ENCODE measurements at regions not wholly inside any gene's neighbourhood (a gene's known extent, or its start where the extent isn't known, plus 50 kb on each side); places are given as distances from the start of the nearest gene placed in this dataset.

DNA sequence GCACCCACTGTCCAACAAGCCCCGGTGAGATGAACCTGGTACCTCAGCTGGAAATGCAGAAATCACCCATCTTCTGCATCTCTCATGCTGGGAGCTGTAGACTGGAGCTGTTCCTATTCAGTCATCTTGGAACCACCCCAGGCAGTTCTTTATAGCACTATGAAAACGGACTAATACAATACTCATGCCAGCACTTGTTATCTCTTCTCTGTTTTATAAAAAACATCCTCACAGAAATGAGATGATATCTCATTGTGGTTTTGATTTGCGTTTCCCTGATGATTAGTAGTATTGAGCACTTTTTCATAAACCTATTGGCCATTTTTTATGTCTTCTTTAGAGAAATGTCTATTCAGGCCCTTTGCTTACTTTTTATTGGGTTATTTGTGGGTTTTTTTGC, 156.2 kb upstream of the ARPP21 start:
- no peak for TF ChIP-seq SPI1 (IDR thresholded peaks at IDR 0.05; ENCODE audit: borderline replicate concordance, low read depth)
- TF ChIP-seq, protein P1, sequence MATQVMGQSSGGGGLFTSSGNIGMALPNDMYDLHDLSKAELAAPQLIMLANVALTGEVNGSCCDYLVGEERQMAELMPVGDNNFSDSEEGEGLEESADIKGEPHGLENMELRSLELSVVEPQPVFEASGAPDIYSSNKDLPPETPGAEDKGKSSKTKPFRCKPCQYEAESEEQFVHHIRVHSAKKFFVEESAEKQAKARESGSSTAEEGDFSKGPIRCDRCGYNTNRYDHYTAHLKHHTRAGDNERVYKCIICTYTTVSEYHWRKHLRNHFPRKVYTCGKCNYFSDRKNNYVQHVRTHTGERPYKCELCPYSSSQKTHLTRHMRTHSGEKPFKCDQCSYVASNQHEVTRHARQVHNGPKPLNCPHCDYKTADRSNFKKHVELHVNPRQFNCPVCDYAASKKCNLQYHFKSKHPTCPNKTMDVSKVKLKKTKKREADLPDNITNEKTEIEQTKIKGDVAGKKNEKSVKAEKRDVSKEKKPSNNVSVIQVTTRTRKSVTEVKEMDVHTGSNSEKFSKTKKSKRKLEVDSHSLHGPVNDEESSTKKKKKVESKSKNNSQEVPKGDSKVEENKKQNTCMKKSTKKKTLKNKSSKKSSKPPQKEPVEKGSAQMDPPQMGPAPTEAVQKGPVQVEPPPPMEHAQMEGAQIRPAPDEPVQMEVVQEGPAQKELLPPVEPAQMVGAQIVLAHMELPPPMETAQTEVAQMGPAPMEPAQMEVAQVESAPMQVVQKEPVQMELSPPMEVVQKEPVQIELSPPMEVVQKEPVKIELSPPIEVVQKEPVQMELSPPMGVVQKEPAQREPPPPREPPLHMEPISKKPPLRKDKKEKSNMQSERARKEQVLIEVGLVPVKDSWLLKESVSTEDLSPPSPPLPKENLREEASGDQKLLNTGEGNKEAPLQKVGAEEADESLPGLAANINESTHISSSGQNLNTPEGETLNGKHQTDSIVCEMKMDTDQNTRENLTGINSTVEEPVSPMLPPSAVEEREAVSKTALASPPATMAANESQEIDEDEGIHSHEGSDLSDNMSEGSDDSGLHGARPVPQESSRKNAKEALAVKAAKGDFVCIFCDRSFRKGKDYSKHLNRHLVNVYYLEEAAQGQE (IDR thresholded peaks at IDR 0.05; ENCODE audit: insufficient replicate concordance, low read depth), result no peak
- no peak for TF ChIP-seq POLR2AphosphoS5 (IDR thresholded peaks at IDR 0.05; ENCODE audit: low read depth)
- TF ChIP-seq, protein P2, sequence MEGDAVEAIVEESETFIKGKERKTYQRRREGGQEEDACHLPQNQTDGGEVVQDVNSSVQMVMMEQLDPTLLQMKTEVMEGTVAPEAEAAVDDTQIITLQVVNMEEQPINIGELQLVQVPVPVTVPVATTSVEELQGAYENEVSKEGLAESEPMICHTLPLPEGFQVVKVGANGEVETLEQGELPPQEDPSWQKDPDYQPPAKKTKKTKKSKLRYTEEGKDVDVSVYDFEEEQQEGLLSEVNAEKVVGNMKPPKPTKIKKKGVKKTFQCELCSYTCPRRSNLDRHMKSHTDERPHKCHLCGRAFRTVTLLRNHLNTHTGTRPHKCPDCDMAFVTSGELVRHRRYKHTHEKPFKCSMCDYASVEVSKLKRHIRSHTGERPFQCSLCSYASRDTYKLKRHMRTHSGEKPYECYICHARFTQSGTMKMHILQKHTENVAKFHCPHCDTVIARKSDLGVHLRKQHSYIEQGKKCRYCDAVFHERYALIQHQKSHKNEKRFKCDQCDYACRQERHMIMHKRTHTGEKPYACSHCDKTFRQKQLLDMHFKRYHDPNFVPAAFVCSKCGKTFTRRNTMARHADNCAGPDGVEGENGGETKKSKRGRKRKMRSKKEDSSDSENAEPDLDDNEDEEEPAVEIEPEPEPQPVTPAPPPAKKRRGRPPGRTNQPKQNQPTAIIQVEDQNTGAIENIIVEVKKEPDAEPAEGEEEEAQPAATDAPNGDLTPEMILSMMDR (IDR thresholded peaks at IDR 0.05; ENCODE audit: insufficient read depth, low read length), result no peak
- TF ChIP-seq GABPA (IDR thresholded peaks at IDR 0.05; ENCODE audit: low read depth), result no peak
- H3K4me3 ChIP-seq (replicated peaks; ENCODE audit: insufficient read depth, low read length), result no peak overlapping the region
- DNase-seq (ENCODE audit: low read depth in 1 of 2, low spot score in 1 of 2), result no peak
- no peaks in the 10 kb centered on the region for H3K27me3 ChIP-seq (ENCODE audit: insufficient read depth, poor library complexity, severe bottlenecking)
- no peak overlapping the region for H3K27ac ChIP-seq (replicated peaks)

DNA sequence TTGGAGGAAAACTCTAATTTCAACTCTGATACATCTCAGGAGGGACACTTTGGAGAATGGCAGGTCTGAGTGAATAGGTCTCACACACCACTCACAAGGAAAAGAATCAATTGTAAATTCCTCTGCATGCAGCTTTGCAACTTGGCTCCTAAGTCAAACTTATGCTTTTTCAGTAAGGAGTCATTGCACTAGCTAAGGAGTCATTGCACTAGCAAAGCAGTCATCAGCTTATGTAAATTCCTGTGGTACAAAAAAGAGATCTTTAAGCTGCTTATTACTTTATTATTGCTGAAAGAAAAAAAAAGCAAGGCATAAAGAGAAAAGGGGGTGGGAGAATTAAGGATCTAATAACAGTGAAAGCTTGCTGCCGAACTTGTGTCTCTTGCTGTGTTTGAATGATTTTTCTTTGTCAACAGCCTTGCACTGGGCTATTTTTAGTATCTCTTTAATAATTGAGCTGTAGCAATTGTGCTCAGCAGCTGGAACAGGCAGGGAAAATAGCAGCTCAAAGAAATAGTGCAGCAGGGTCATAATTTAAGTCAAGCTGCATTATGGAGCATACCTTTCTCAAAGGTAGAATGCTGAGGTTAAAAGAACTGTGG, 154.3 kb upstream of the ARPP21 start:
- no peak overlapping the region for H3K27ac ChIP-seq (replicated peaks)
- no peak for TF ChIP-seq SPI1 (IDR thresholded peaks at IDR 0.05; ENCODE audit: borderline replicate concordance, low read depth)
- TF ChIP-seq POLR2AphosphoS5 (IDR thresholded peaks at IDR 0.05; ENCODE audit: low read depth), result no peak
- TF ChIP-seq GABPA (IDR thresholded peaks at IDR 0.05; ENCODE audit: low read depth), result no peak
- TF ChIP-seq, protein P1 (IDR thresholded peaks at IDR 0.05; ENCODE audit: insufficient replicate concordance, low read depth), result no peak
- TF ChIP-seq, protein P2 (IDR thresholded peaks at IDR 0.05; ENCODE audit: insufficient read depth, low read length), result no peak
- no peak for DNase-seq (ENCODE audit: low read depth in 1 of 2, low spot score in 1 of 2)
- no peak overlapping the region for H3K4me3 ChIP-seq (replicated peaks; ENCODE audit: insufficient read depth, low read length)
- H3K27me3 ChIP-seq (ENCODE audit: insufficient read depth, poor library complexity, severe bottlenecking), result no peaks in the 10 kb centered on the region

DNA sequence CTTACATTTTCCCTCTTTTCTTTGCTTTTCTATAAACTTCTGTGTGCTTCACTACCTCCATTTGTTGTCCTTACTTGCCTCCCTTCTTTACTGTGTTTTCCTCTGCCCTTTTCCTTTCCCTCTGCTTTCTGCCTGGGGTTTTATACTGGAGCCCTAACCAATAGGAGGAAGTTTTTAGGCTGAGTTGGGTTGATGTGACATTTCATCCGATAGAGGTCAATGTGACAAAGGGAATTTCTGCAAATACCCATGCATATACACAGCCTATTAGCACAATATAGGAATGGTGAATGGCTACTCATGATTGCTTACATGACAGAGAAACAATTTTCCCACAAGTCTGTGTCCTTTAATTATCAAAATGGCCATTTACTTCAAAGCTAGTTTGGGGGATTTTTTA, 153.0 kb upstream of the ARPP21 start:
- TF ChIP-seq GABPA (IDR thresholded peaks at IDR 0.05; ENCODE audit: low read depth) (no peak), POLR2AphosphoS5 (IDR thresholded peaks at IDR 0.05; ENCODE audit: low read depth) (no peak), SPI1 (IDR thresholded peaks at IDR 0.05; ENCODE audit: borderline replicate concordance, low read depth) (no peak)
- TF ChIP-seq, protein P1 (IDR thresholded peaks at IDR 0.05; ENCODE audit: insufficient replicate concordance, low read depth), result no peak
- TF ChIP-seq, protein P2 (IDR thresholded peaks at IDR 0.05; ENCODE audit: insufficient read depth, low read length), result no peak
- Histone ChIP-seq H3K27me3 (ENCODE audit: insufficient read depth, poor library complexity, severe bottlenecking) (no peaks in the 10 kb centered on the region), H3K27ac (replicated peaks) (no peak overlapping the region), H3K4me3 (replicated peaks; ENCODE audit: insufficient read depth, low read length) (no peak overlapping the region)
- DNase-seq (ENCODE audit: low read depth in 1 of 2, low spot score in 1 of 2), result no peak

Measured in HL-60 (cell line).